ENCODE measurements at regions not wholly inside any gene's neighbourhood (a gene's known extent, or its start where the extent isn't known, plus 50 kb on each side); places are given as distances from the start of the nearest gene placed in this dataset.

DNA sequence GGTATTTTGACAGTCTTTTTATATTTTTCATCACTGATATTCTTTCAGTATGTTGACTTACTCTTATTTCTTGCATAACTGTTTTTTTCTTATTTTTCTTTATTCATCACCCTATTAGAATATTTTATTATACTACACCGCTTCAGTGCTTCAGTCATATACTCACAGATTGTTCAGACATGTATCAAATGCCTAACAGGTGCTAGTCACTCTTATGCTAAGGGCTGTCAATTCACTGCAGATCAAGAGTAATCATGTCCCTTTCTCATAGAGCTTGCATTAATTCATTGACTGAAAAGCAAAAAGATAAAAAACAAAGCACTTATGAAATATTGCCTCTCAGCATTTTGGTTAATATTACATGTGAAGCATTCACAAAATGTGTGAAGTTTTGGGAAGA lies 1435.6 kb downstream of the STIM2 start:
- TF ChIP-seq, protein P1, sequence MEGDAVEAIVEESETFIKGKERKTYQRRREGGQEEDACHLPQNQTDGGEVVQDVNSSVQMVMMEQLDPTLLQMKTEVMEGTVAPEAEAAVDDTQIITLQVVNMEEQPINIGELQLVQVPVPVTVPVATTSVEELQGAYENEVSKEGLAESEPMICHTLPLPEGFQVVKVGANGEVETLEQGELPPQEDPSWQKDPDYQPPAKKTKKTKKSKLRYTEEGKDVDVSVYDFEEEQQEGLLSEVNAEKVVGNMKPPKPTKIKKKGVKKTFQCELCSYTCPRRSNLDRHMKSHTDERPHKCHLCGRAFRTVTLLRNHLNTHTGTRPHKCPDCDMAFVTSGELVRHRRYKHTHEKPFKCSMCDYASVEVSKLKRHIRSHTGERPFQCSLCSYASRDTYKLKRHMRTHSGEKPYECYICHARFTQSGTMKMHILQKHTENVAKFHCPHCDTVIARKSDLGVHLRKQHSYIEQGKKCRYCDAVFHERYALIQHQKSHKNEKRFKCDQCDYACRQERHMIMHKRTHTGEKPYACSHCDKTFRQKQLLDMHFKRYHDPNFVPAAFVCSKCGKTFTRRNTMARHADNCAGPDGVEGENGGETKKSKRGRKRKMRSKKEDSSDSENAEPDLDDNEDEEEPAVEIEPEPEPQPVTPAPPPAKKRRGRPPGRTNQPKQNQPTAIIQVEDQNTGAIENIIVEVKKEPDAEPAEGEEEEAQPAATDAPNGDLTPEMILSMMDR (IDR thresholded peaks at IDR 0.05): no peak
- TF ChIP-seq POLR2A (IDR thresholded peaks at IDR 0.05; ENCODE audit: low read depth): no peak
- no peak for TF ChIP-seq POLR2AphosphoS5 (IDR thresholded peaks at IDR 0.05)

All from esophagus muscularis mucosa (tissue), 3 donors.